H9 (cell line): ENCODE measurements at regions not wholly inside any gene's neighbourhood (a gene's known extent, or its start where the extent isn't known, plus 50 kb on each side); places are given as distances from the start of the nearest gene placed in this dataset.

Experiments used
- DNase-seq: peaks from one replicate; pipeline ENCODE4 v3.0.0-alpha.2; 2017
- H2AFZ ChIP-seq: one replicate; pipeline ENCODE4 v1.6.1; 2013; ENCODE audit warnings: mild to moderate bottlenecking, low read length, control low read depth, moderate library complexity
- H2AK5ac ChIP-seq: 2 replicates; pipeline ENCODE4 v1.6.1; 2013; ENCODE audit warnings: low read length, control low read depth, mixed read lengths; ENCODE audit not compliant: insufficient read length
- H2BK120ac ChIP-seq: one replicate; pipeline ENCODE4 v1.6.1; 2013; ENCODE audit warnings: low read depth, mild to moderate bottlenecking, low read length, control low read depth, inconsistent platforms; ENCODE audit not compliant: poor library complexity, severe bottlenecking
- H2BK12ac ChIP-seq: 2 replicates; pipeline ENCODE4 v1.6.1; 2013; ENCODE audit warnings: low read length, control low read depth, mixed read lengths, low read depth; ENCODE audit not compliant: insufficient read length
- H2BK15ac ChIP-seq: 2 replicates; pipeline ENCODE4 v1.6.1; 2013; ENCODE audit warnings: low read depth, low read length, control low read depth
- H2BK20ac ChIP-seq: one replicate; pipeline ENCODE4 v1.6.1; 2013; ENCODE audit warnings: low read depth, mild to moderate bottlenecking, low read length, control low read depth, inconsistent platforms; ENCODE audit not compliant: poor library complexity, severe bottlenecking
- H2BK5ac ChIP-seq: 2 replicates; pipeline ENCODE4 v1.6.1; 2013; ENCODE audit warnings: low read length, control low read depth, mixed read lengths; ENCODE audit not compliant: insufficient read length
- H3K14ac ChIP-seq: 2 replicates; pipeline ENCODE4 v1.6.1; 2013; ENCODE audit warnings: low read length, control low read depth; ENCODE audit not compliant: insufficient read depth
- H3K18ac ChIP-seq: 2 replicates; pipeline ENCODE4 v1.6.1; 2013; ENCODE audit warnings: low read depth, mild to moderate bottlenecking, mixed read lengths, low read length, control low read depth; ENCODE audit not compliant: insufficient read length
- H3K23ac ChIP-seq: 2 replicates; pipeline ENCODE4 v1.6.1; 2013; ENCODE audit warnings: low read length, control low read depth, mixed read lengths, low read depth; ENCODE audit not compliant: insufficient read length
- H3K23me2 ChIP-seq: 2 replicates; pipeline ENCODE4 v1.6.1; 2013; ENCODE audit warnings: low read depth, mild to moderate bottlenecking, mixed read lengths, low read length, control low read depth; ENCODE audit not compliant: insufficient read length, poor library complexity, severe bottlenecking
- H3K27ac ChIP-seq: 2 replicates; pipeline ENCODE4 v1.5.1; 2013; ENCODE audit warnings: low read length, control low read depth, mixed read lengths, low read depth; ENCODE audit not compliant: insufficient read length
- H3K27me3 ChIP-seq: 2 replicates; pipeline ENCODE4 v1.6.1; 2013; ENCODE audit warnings: low read length, control low read depth, inconsistent platforms; ENCODE audit not compliant: insufficient read depth
- H3K4ac ChIP-seq: 2 replicates; pipeline ENCODE4 v1.6.1; 2013; ENCODE audit warnings: low read depth, mild to moderate bottlenecking, control low read depth, inconsistent platforms, low read length, moderate library complexity
- H3K4me1 ChIP-seq: 2 replicates; pipeline ENCODE4 v1.6.1; 2013; ENCODE audit warnings: low read length, control low read depth, inconsistent platforms; ENCODE audit not compliant: insufficient read depth
- H3K4me2 ChIP-seq: 2 replicates; pipeline ENCODE4 v1.6.1; 2013; ENCODE audit warnings: low read length, control low read depth, mixed read lengths; ENCODE audit not compliant: insufficient read length, insufficient read depth
- H3K56ac ChIP-seq: 2 replicates; pipeline ENCODE4 v1.6.1; 2013; ENCODE audit warnings: low read depth, mild to moderate bottlenecking, mixed read lengths, low read length, control low read depth; ENCODE audit not compliant: insufficient read length
- H3K79me1 ChIP-seq: 2 replicates; pipeline ENCODE4 v1.6.1; 2013; ENCODE audit warnings: low read depth, mild to moderate bottlenecking, moderate library complexity, low read length, control low read depth, inconsistent platforms; ENCODE audit not compliant: insufficient read depth, poor library complexity, severe bottlenecking
- H3K79me2 ChIP-seq: 2 replicates; pipeline ENCODE4 v1.6.1; 2013; ENCODE audit warnings: low read length, control low read depth, inconsistent platforms; ENCODE audit not compliant: insufficient read depth
- H3K9ac ChIP-seq: 2 replicates; pipeline ENCODE4 v1.6.1; 2013; ENCODE audit warnings: low read length, control low read depth, mixed read lengths; ENCODE audit not compliant: insufficient read length; ENCODE audit errors: extremely low read depth
- H3K9me3 ChIP-seq: one replicate; pipeline ENCODE4 v1.6.1; 2013; ENCODE audit warnings: low read depth, low read length, inconsistent platforms; ENCODE audit not compliant: control insufficient read depth
- H3T11ph ChIP-seq: one replicate; pipeline ENCODE4 v1.6.1; 2013; ENCODE audit warnings: mild to moderate bottlenecking, low read length, control low read depth, inconsistent platforms
- H4K20me1 ChIP-seq: one replicate; pipeline ENCODE4 v1.6.1; 2013; ENCODE audit not compliant: control insufficient read depth, insufficient read length, insufficient read depth
- H4K5ac ChIP-seq: 2 replicates; pipeline ENCODE4 v1.6.1; 2013; ENCODE audit warnings: low read depth, mild to moderate bottlenecking, mixed read lengths, low read length, control low read depth; ENCODE audit not compliant: insufficient read length
- H4K8ac ChIP-seq: replicated peaks from 2 replicates; pipeline ENCODE4 v1.6.1; 2013; ENCODE audit warnings: low read length, control low read depth, mixed read lengths, low read depth; ENCODE audit not compliant: insufficient read length
- H4K91ac ChIP-seq: 2 replicates; pipeline ENCODE4 v1.6.1; 2013; ENCODE audit warnings: low read depth, mild to moderate bottlenecking, moderate library complexity, mixed read lengths, low read length, control low read depth; ENCODE audit not compliant: insufficient read length
- H3K27ac Mint-ChIP-seq, 3 experiments: 2 replicates in 2 of 3; 3 replicates in 1 of 3; pipeline ENCODE4 v1.8.0; 2020 to 2021; ENCODE audit warnings: mixed read lengths in 3 of 3, mild to moderate bottlenecking in 1 of 3, moderate library complexity in 1 of 3
- H3K27me3 Mint-ChIP-seq: 2 replicates; pipeline ENCODE4 v1.8.0; 2021; ENCODE audit warnings: low read depth, mild to moderate bottlenecking, moderate library complexity, mixed read lengths
- H3K36me3 Mint-ChIP-seq, 3 experiments: 2 replicates in 2 of 3; 3 replicates in 1 of 3; pipeline ENCODE4 v1.8.0; 2020 to 2021; ENCODE audit warnings: low read depth in 3 of 3, mixed read lengths in 3 of 3; ENCODE audit not compliant: insufficient read depth in 1 of 3
- H3K4me1 Mint-ChIP-seq, 2 experiments: 2 replicates each; pipeline ENCODE4 v1.8.0; 2020; ENCODE audit warnings: mixed read lengths in 2 of 2
- H3K4me3 Mint-ChIP-seq, 2 experiments: 2 replicates in 1 of 2; 3 replicates in 1 of 2; pipeline ENCODE4 v1.8.0; 2020 to 2021; ENCODE audit warnings: mild to moderate bottlenecking in 2 of 2, mixed read lengths in 2 of 2, moderate library complexity in 1 of 2
- H3K9me3 Mint-ChIP-seq, 2 experiments: 2 replicates in 1 of 2; 3 replicates in 1 of 2; pipeline ENCODE4 v1.8.0; 2020; ENCODE audit warnings: mild to moderate bottlenecking in 2 of 2, mixed read lengths in 2 of 2, moderate library complexity in 1 of 2
- WGBS: extraction: QIAGEN DNeasy Blood & Tissue Kit; methylation state at CpG from one replicate; pipeline ENCODE4 v1.1.7; 2013; ENCODE audit warnings: missing lambda C conversion rate, low lambda C conversion rate, mixed read lengths; ENCODE audit not compliant: insufficient read length; ENCODE audit errors: extremely low coverage; 5-methylcytosine and 5-hydroxymethylcytosine counted together
- TF ChIP-seq, protein P1 (sequence below): fragments of 200-600 bp; sonication (generic); conservative IDR thresholded peaks from 3 replicates; pipeline ENCODE4 v1.8.0; 2021; ENCODE audit warnings: antibody characterized with exemption, mild to moderate bottlenecking

DNA sequence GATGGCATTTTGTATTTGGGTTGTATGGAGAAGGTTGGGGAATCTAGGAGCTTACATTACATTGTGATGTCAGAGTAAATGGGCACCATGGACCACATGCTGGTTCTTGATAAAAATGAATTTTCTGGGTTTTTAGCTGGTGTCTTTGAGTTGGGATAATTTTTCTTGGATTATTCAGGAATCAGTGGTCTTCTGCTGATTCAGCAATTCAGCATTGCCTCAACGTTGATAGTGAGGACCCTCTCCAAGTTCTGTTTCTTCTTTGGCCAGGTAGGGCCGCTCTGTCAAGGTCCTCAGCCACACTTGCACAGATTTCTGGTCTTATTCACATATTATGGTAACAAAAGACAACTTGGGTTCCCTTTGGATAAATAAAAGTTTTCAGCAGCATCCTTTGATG, 312.0 kb upstream of the TPK1 start:
- Mint-ChIP-seq H3K4me3 (no peak overlapping the region), H3K9me3 (no peaks in the 10 kb centered on the region), H3K4me1 (0 out of 4 replicates have a peak, but pooled peaks cover 0 to under 1% of the 10 kb centered on the region in 2 experiments), H3K27ac (no peak overlapping the region), H3K36me3 (no peaks in the 10 kb centered on the region), H3K27me3 (no peaks in the 10 kb centered on the region)
- H4K91ac ChIP-seq = no peak overlapping the region
- no peak overlapping the region for H3K4me2 ChIP-seq
- no peak overlapping the region for H4K8ac ChIP-seq
- no peak overlapping the region for H2BK15ac ChIP-seq
- no CpG with 5 or more reads among the region's 2 CpGs for WGBS
- H3K79me2 ChIP-seq = no peaks in the 10 kb centered on the region
- no peaks in the 10 kb centered on the region for H3K79me1 ChIP-seq
- H3K18ac ChIP-seq = no peak overlapping the region
- no peak overlapping the region for H3K14ac ChIP-seq
- no peak for DNase-seq
- no peak overlapping the region for H3K27ac ChIP-seq
- H4K20me1 ChIP-seq = no peaks in the 10 kb centered on the region
- H2AK5ac ChIP-seq = no peak overlapping the region
- H3K9ac ChIP-seq = no peak overlapping the region
- no peaks in the 10 kb centered on the region for H3K23me2 ChIP-seq
- TF ChIP-seq, protein P1, sequence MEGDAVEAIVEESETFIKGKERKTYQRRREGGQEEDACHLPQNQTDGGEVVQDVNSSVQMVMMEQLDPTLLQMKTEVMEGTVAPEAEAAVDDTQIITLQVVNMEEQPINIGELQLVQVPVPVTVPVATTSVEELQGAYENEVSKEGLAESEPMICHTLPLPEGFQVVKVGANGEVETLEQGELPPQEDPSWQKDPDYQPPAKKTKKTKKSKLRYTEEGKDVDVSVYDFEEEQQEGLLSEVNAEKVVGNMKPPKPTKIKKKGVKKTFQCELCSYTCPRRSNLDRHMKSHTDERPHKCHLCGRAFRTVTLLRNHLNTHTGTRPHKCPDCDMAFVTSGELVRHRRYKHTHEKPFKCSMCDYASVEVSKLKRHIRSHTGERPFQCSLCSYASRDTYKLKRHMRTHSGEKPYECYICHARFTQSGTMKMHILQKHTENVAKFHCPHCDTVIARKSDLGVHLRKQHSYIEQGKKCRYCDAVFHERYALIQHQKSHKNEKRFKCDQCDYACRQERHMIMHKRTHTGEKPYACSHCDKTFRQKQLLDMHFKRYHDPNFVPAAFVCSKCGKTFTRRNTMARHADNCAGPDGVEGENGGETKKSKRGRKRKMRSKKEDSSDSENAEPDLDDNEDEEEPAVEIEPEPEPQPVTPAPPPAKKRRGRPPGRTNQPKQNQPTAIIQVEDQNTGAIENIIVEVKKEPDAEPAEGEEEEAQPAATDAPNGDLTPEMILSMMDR = no peak
- H2BK5ac ChIP-seq = no peak overlapping the region
- H2BK120ac ChIP-seq = no peak overlapping the region
- no peaks in the 10 kb centered on the region for H3K4me1 ChIP-seq
- no peak overlapping the region for H2AFZ ChIP-seq
- H3K4ac ChIP-seq = no peak overlapping the region
- H2BK12ac ChIP-seq = no peak overlapping the region
- no peak overlapping the region for H4K5ac ChIP-seq
- H2BK20ac ChIP-seq = no peak overlapping the region
- H3K27me3 ChIP-seq = no peaks in the 10 kb centered on the region
- no peaks in the 10 kb centered on the region for H3K9me3 ChIP-seq
- no peak overlapping the region for H3K23ac ChIP-seq
- H3T11ph ChIP-seq = no peak overlapping the region
- H3K56ac ChIP-seq = no peak overlapping the region
